GM19467 (cell line): ENCODE measurements at regions not wholly inside any gene's neighbourhood (a gene's known extent, or its start where the extent isn't known, plus 50 kb on each side); places are given as distances from the start of the nearest gene placed in this dataset.

Source experiments
- ATAC-seq: cut with Tn5 transposase; IDR thresholded peaks from one replicate; pipeline ENCODE4 v1.9.1; 2021; ENCODE audit warnings: mild to moderate bottlenecking, moderate library complexity; ENCODE audit not compliant: unreplicated experiment

- ATAC-seq, result no peak
Measured at GRCh38 chr2:220081171-220081570, 453.7 kb downstream of the SLC4A3 start.

- ATAC-seq, result no peak
Measured at GRCh38 chr2:220090050-220090449, 462.6 kb downstream of the SLC4A3 start.

GRCh38 chr2:220096406-220096805 lies 469.0 kb downstream of the SLC4A3 start:
- ATAC-seq, result no peak

GRCh38 chr2:220101980-220102379 lies 474.6 kb downstream of the SLC4A3 start:
- ATAC-seq, result no peak

GRCh38 chr2:220103596-220103995 lies 476.2 kb downstream of the SLC4A3 start:
- ATAC-seq, result no peak

- ATAC-seq, result no peak
Measured at GRCh38 chr2:220104871-220105351, 477.5 kb downstream of the SLC4A3 start.

- no peak for ATAC-seq
Measured at GRCh38 chr2:220106065-220106464, 478.6 kb downstream of the SLC4A3 start.

GRCh38 chr2:220107380-220107791 lies 480.0 kb downstream of the SLC4A3 start:
- no peak for ATAC-seq

GRCh38 chr2:220114443-220114842 lies 487.0 kb downstream of the SLC4A3 start:
- no peak for ATAC-seq

- ATAC-seq, result no peak
Measured at GRCh38 chr2:220117025-220117424, 489.6 kb downstream of the SLC4A3 start.

GRCh38 chr2:220120041-220120440 lies 492.6 kb downstream of the SLC4A3 start:
- no peak for ATAC-seq

- ATAC-seq, result no peak
Measured at GRCh38 chr2:220123751-220124150, 496.3 kb downstream of the SLC4A3 start.

- ATAC-seq, result no peak
Measured at GRCh38 chr2:220125551-220125950, 498.1 kb downstream of the SLC4A3 start.

- no peak for ATAC-seq
Measured at GRCh38 chr2:220127311-220127710, 499.9 kb downstream of the SLC4A3 start.

GRCh38 chr2:220127876-220128275 lies 500.4 kb downstream of the SLC4A3 start:
- no peak for ATAC-seq

GRCh38 chr2:220129391-220129790 lies 502.0 kb downstream of the SLC4A3 start:
- ATAC-seq, result no peak

- ATAC-seq, result no peak
Measured at GRCh38 chr2:220134756-220135534, 507.5 kb downstream of the SLC4A3 start.

- no peak for ATAC-seq
Measured at GRCh38 chr2:220143336-220143735, 515.9 kb downstream of the SLC4A3 start.

GRCh38 chr2:220144411-220144810 lies 517.0 kb downstream of the SLC4A3 start:
- no peak for ATAC-seq

GRCh38 chr2:220147161-220148038 lies 520.0 kb downstream of the SLC4A3 start:
- no peak for ATAC-seq

GRCh38 chr2:220148471-220149248 lies 521.2 kb downstream of the SLC4A3 start:
- no peak for ATAC-seq
